Endothelial cell of umbilical vein (primary cell): ENCODE measurements at regions not wholly inside any gene's neighbourhood (a gene's known extent, or its start where the extent isn't known, plus 50 kb on each side); places are given as distances from the start of the nearest gene placed in this dataset.

Experiments
- BruUV-seq: library from RNA; stranded (reverse); fragments of 400-500 nt; replicated peaks from 2 replicates; lab custom pipeline; 2021; lab: Mats Ljungman, UMichigan
- CTCF ChIA-PET: fragments of 300-600, 350-600 bp; sonication (Branson Sonifier 250); formaldehyde crosslinking; loops from one replicate; lab custom pipeline; 2021; ENCODE audit warnings: antibody characterized with exemption, inconsistent platforms; lab: Charles Lee
- POLR2A ChIA-PET: fragments of 300-600, 350-600 bp; sonication (Branson Sonifier 250); formaldehyde crosslinking; loops from one replicate; lab custom pipeline; 2021; ENCODE audit warnings: antibody characterized with exemption, inconsistent platforms; lab: Charles Lee
- DNase-seq: peaks from one replicate; pipeline ENCODE4 v3.0.0-alpha.2; 2011; ENCODE audit warnings: low read depth, low spot score
- FAIRE-seq: peaks from 2 replicates; lab custom pipeline; 2011; peaks lifted over from hg19 to GRCh38; lab: Jason Lieb, UNC
- H2AFZ ChIP-seq: 2 replicates; pipeline ENCODE4 v1.6.0; 2012; ENCODE audit warnings: low read depth, low read length, control low read depth, inconsistent platforms
- H3K27ac ChIP-seq: 2 replicates; pipeline ENCODE4 v1.5.1; 2011; ENCODE audit warnings: low read depth, mild to moderate bottlenecking, control low read depth, low read length, moderate library complexity; ENCODE audit not compliant: insufficient read depth
- H3K27me3 ChIP-seq, 2 experiments: 2 replicates each; pipeline versions ENCODE4 v1.6.0 to v1.6.1; 2011; ENCODE audit warnings: low read length in 2 of 2, mixed read lengths in 1 of 2; ENCODE audit not compliant: control insufficient read depth in 2 of 2, insufficient read depth in 2 of 2
- H3K36me3 ChIP-seq, 2 experiments: 2 replicates in 1 of 2; 3 replicates in 1 of 2; pipeline ENCODE4 v1.5.1; 2011; ENCODE audit warnings: low read length in 2 of 2, mild to moderate bottlenecking in 1 of 2, moderate library complexity in 1 of 2; ENCODE audit not compliant: control insufficient read depth in 2 of 2, insufficient read depth in 2 of 2; ENCODE audit errors: extremely low read depth in 1 of 2
- H3K4me1 ChIP-seq: 3 replicates; pipeline ENCODE4 v1.5.1; 2011; ENCODE audit warnings: mild to moderate bottlenecking, low read length; ENCODE audit not compliant: control insufficient read depth, insufficient read depth; ENCODE audit errors: extremely low read depth
- H3K4me2 ChIP-seq: 2 replicates; pipeline ENCODE4 v1.6.1; 2011; ENCODE audit warnings: low read length, control low read depth, mixed read lengths; ENCODE audit not compliant: insufficient read depth
- H3K4me3 ChIP-seq, 3 experiments: fragments of 200-600 bp in 1 of 3; sonication (generic), shearing (Covaris generic) in 1 of 3; replicated peaks in 1 of 3; 2 replicates each; pipeline ENCODE4 v1.5.1; 2011 to 2016; ENCODE audit warnings: control low read depth in 3 of 3, low read length in 3 of 3, mild to moderate bottlenecking in 2 of 3, inconsistent platforms in 1 of 3, low read depth in 1 of 3, moderate library complexity in 1 of 3; ENCODE audit not compliant: insufficient read depth in 1 of 3
- H3K79me2 ChIP-seq: 2 replicates; pipeline ENCODE4 v1.6.0; 2012; ENCODE audit warnings: low read length, inconsistent platforms; ENCODE audit not compliant: control insufficient read depth, insufficient read depth
- H3K9ac ChIP-seq: replicated peaks from 2 replicates; pipeline ENCODE3; 2011; ENCODE audit warnings: low read length, control low read depth; ENCODE audit not compliant: insufficient read depth; ENCODE audit errors: extremely low read depth
- H3K9me1 ChIP-seq: replicated peaks from 3 replicates; pipeline ENCODE4 v1.6.0; 2011; ENCODE audit warnings: mild to moderate bottlenecking, low read length; ENCODE audit not compliant: control insufficient read depth, insufficient read depth; ENCODE audit errors: extremely low read depth
- H3K9me3 ChIP-seq: replicated peaks from 2 replicates; pipeline ENCODE4 v1.5.1; 2012; ENCODE audit warnings: low read length, inconsistent platforms; ENCODE audit not compliant: control insufficient read depth, insufficient read depth
- H4K20me1 ChIP-seq: replicated peaks from 2 replicates; pipeline ENCODE3; 2011; ENCODE audit warnings: mild to moderate bottlenecking, low read length; ENCODE audit not compliant: control insufficient read depth, insufficient read depth; ENCODE audit errors: extremely low read depth
- EZH2 ChIP-seq: IDR thresholded peaks from 2 replicates; pipeline ENCODE4 v1.6.1; 2012; ENCODE audit warnings: borderline replicate concordance, low read depth, mild to moderate bottlenecking, moderate library complexity, low read length, inconsistent platforms; ENCODE audit not compliant: severe bottlenecking
- FOS ChIP-seq: IDR thresholded peaks from 2 replicates; pipeline ENCODE4 v1.6.1; 2011; ENCODE audit warnings: mild to moderate bottlenecking, low read length, moderate library complexity, borderline replicate concordance; ENCODE audit not compliant: insufficient read depth
- GATA2 ChIP-seq: IDR thresholded peaks from 2 replicates; pipeline ENCODE4 v1.7.0; 2011; ENCODE audit warnings: low read depth, mild to moderate bottlenecking, moderate library complexity, mixed read lengths, low read length; ENCODE audit not compliant: insufficient read length, insufficient read depth
- JUN ChIP-seq: IDR thresholded peaks from 2 replicates; pipeline ENCODE4 v1.6.1; 2011; ENCODE audit warnings: borderline replicate concordance, low read depth; ENCODE audit not compliant: insufficient read length, insufficient read depth
- MYC ChIP-seq: IDR thresholded peaks from one replicate; pipeline ENCODE4 v1.6.1; 2011; ENCODE audit warnings: mild to moderate bottlenecking, low read depth, low read length
- POLR2A ChIP-seq: IDR thresholded peaks from 2 replicates; pipeline ENCODE4 v1.6.1; 2012; ENCODE audit warnings: low read depth, mild to moderate bottlenecking, control low read depth, low read length
- POLR2AphosphoS5 ChIP-seq: IDR thresholded peaks from 2 replicates; pipeline ENCODE4 v1.6.1; 2012; ENCODE audit warnings: low read depth, mild to moderate bottlenecking, control low read depth, low read length, moderate library complexity; ENCODE audit not compliant: insufficient read depth
- dilution Hi-C: fragments of 300-500 bp; cut with MboI; formaldehyde crosslinking; loops from one replicate; pipeline ENCODE4 v1.15.0; 2019; ENCODE audit warnings: low sequenced_read_pairs; ENCODE audit not compliant: extremely low pct_ligation_motif_present
- intact Hi-C: fragments of 100-400 bp; cut with micrococcal nuclease; formaldehyde crosslinking; loops from one replicate; pipeline ENCODE4 v1.10.0; 2022
- TF ChIP-seq, protein P1 (sequence below): IDR thresholded peaks from 2 replicates; pipeline ENCODE4 v1.6.1; 2011; ENCODE audit not compliant: insufficient read depth, insufficient read length
- TF ChIP-seq, protein P2 (sequence below), 2 donors: IDR thresholded peaks; 1 replicate in 1 of 2; 2 replicates in 1 of 2; pipeline ENCODE4 v1.5.1; 2011; ENCODE audit warnings: low read length in 2 of 2, mild to moderate bottlenecking in 2 of 2, moderate library complexity in 2 of 2, control low read depth in 1 of 2, inconsistent platforms in 1 of 2, low read depth in 1 of 2; ENCODE audit not compliant: insufficient read depth in 1 of 2; ENCODE audit errors: extremely low read depth in 1 of 2

DNA sequence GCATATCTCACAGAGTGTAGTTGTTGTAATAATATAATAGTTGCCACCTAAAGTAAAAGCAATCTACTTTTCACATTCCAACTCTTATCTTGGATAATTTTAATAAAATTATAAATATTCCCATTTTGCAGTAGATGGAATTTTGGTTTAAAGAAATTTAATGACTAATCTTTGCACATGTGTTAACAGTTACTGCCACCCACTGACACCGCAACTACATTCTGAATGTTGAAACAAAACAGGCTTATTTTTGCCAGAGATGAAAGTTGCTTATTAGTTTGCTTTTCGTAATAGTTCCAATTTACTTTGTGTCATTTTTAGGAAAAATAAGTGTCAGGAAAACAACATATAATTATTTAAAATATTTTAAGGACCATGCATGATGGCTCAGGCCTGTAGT, 557.5 kb upstream of the PCDH15 start:
- Histone ChIP-seq H3K4me2 (no peak overlapping the region), H3K27ac (no peak overlapping the region), H3K27me3 (no peaks in the 10 kb centered on the region), H2AFZ (no peak overlapping the region), H3K9ac (no peak overlapping the region), H4K20me1 (no peaks in the 10 kb centered on the region), H3K4me1 (no peaks in the 10 kb centered on the region), H3K36me3 (no peaks in the 10 kb centered on the region), H3K79me2 (no peaks in the 10 kb centered on the region), H3K9me3 (no peaks in the 10 kb centered on the region), H3K9me1 (no peaks in the 10 kb centered on the region), H3K4me3 (no peak overlapping the region)
- no TSS peak for BruUV-seq
- dilution Hi-C loops (no loop called here), intact Hi-C loops (no loop called here)
- DNase-seq (no peak), FAIRE-seq (no peak)
- CTCF ChIA-PET = no interaction called here
- TF ChIP-seq, protein P1, sequence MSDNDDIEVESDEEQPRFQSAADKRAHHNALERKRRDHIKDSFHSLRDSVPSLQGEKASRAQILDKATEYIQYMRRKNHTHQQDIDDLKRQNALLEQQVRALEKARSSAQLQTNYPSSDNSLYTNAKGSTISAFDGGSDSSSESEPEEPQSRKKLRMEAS = no peak
- TF ChIP-seq GATA2 (no peak), FOS (no peak), MYC (no peak), POLR2AphosphoS5 (no peak), JUN (no peak), POLR2A (no peak), EZH2 (no peak)
- TF ChIP-seq, protein P2, sequence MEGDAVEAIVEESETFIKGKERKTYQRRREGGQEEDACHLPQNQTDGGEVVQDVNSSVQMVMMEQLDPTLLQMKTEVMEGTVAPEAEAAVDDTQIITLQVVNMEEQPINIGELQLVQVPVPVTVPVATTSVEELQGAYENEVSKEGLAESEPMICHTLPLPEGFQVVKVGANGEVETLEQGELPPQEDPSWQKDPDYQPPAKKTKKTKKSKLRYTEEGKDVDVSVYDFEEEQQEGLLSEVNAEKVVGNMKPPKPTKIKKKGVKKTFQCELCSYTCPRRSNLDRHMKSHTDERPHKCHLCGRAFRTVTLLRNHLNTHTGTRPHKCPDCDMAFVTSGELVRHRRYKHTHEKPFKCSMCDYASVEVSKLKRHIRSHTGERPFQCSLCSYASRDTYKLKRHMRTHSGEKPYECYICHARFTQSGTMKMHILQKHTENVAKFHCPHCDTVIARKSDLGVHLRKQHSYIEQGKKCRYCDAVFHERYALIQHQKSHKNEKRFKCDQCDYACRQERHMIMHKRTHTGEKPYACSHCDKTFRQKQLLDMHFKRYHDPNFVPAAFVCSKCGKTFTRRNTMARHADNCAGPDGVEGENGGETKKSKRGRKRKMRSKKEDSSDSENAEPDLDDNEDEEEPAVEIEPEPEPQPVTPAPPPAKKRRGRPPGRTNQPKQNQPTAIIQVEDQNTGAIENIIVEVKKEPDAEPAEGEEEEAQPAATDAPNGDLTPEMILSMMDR (IDR thresholded peaks at IDR 0.05; ENCODE audit: extremely low read depth in 1 of 2, insufficient read depth in 1 of 2, low read depth in 1 of 2, low read length in 2 of 2) = no peak
- POLR2A ChIA-PET = no interaction called here
